NB4 (cell line): ENCODE measurements at regions not wholly inside any gene's neighbourhood (a gene's known extent, or its start where the extent isn't known, plus 50 kb on each side); places are given as distances from the start of the nearest gene placed in this dataset.

Source experiments
- CTCF ChIP-seq: IDR thresholded peaks from one replicate; pipeline ENCODE4 v1.5.1; 2012; ENCODE audit warnings: low read depth, low read length
- MAX ChIP-seq: IDR thresholded peaks from 2 replicates; pipeline ENCODE4 v1.6.1; 2011; ENCODE audit warnings: low read depth, low read length
- POLR2A ChIP-seq: IDR thresholded peaks from 2 replicates; pipeline ENCODE4 v1.6.1; 2011; ENCODE audit warnings: mild to moderate bottlenecking; ENCODE audit not compliant: insufficient read length; ENCODE audit errors: extremely low read depth

DNA sequence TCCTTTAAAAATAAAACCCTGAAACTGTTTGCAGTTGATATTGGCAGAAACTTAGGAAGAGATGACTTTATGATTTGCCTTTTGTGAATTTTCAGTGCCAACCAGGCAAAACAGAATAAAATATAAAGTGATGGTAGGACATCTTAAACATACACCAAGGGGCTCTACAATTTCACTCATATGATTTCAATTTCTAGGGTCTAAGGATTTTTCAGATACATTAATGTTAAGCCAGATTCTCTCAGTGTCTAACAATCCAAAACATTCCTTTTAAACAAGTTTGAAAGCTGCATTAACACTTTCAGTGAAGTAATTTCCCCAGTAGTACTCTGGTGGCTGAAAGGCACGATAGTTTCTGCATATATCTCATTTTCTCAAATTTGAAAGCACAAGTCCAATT lies 1262.0 kb upstream of the ADGRL3 start:
- no peak for TF ChIP-seq CTCF
- no peak for TF ChIP-seq POLR2A
- TF ChIP-seq MAX = no peak
